ENCODE measurements at regions not wholly inside any gene's neighbourhood (a gene's known extent, or its start where the extent isn't known, plus 50 kb on each side); places are given as distances from the start of the nearest gene placed in this dataset.
A peak's percentile ranks its signal among the peaks of the same experiment; 100 is the strongest.

- Histone ChIP-seq H3K9ac (ENCODE audit: insufficient read depth in 1 of 2, low read depth in 2 of 2, low read length in 2 of 2) (no peak overlapping the region), H2AFZ (ENCODE audit: low read depth, low read length) (no peak overlapping the region), H4K20me1 (replicated peaks; ENCODE audit: control insufficient read depth, insufficient read depth, low read length) (no peaks in the 10 kb centered on the region), H3K9me3 (replicated peaks; ENCODE audit: control insufficient read depth, insufficient read depth, low read depth, low read length) (no peaks in the 10 kb centered on the region), H3K79me2 (ENCODE audit: control insufficient read depth, insufficient read depth, low read length) (no peaks in the 10 kb centered on the region), H3K27me3 (ENCODE audit: control insufficient read depth in 2 of 2, insufficient read depth in 2 of 2, low read length in 2 of 2) (no peaks in the 10 kb centered on the region), H3K4me2 (ENCODE audit: insufficient read depth, low read length) (no peak overlapping the region), H3K27ac (ENCODE audit: extremely low read depth, low read depth, low read length) (no peak overlapping the region), H3K9me1 (ENCODE audit: control insufficient read depth, insufficient read depth, low read length) (no peaks in the 10 kb centered on the region), H3K36me3 (ENCODE audit: control insufficient read depth, insufficient read depth, low read length) (no peaks in the 10 kb centered on the region), H3K4me1 (replicated peaks in 1 of 2; ENCODE audit: control insufficient read depth in 2 of 2, insufficient read depth in 2 of 2, low read length in 2 of 2) (no peaks in the 10 kb centered on the region), H3K4me3 (no peak overlapping the region)
- no TSS peak for BruUV-seq (replicated peaks)
- TF ChIP-seq CBFA2T3 (IDR thresholded peaks at IDR 0.05) (peak; percentile 34), ARID1B (IDR thresholded peaks at IDR 0.05) (peak; percentile 39; the same call in 1 of the 2 replicates), EP300 (IDR thresholded peaks at IDR 0.05; ENCODE audit: low read length) (peak; percentile 16; the same call in 1 of the 2 replicates), CBFA2T2 (conservative IDR thresholded peaks at IDR 0.05) (peak; percentile 32; the same call in 1 of the 2 replicates), POLR2A (conservative IDR thresholded peaks at IDR 0.05) (no peak), ZNF436 (CRISPR knock-in tag; IDR thresholded peaks at IDR 0.05) (no peak)
- DNase-seq (ENCODE audit: extremely low read depth in 1 of 4, low spot score in 3 of 4) (no peak), ATAC-seq (no peak), FAIRE-seq (no peak)
- POLR2A ChIA-PET: no interaction called here
- CTCF ChIA-PET (ENCODE audit: low intra/inter-chr PET ratio): no interaction called here
- WGBS (ENCODE audit: insufficient coverage, low coverage, missing lambda C conversion rate): 6% methylated on average over 3 of the region's 3 CpGs
- intact Hi-C loops (cut with micrococcal nuclease) (no loop called here), in situ Hi-C loops (cut with MboI) (no loop called here)
Measured at GRCh38 chr3:118557513-118557912, 477.1 kb downstream of the IGSF11 start.

- no TSS peak for BruUV-seq (replicated peaks)
- no peak overlapping the region for H2AFZ ChIP-seq (ENCODE audit: low read depth, low read length)
- 0% methylated on average over 1 of the region's 1 CpG for WGBS (ENCODE audit: insufficient coverage, low coverage, missing lambda C conversion rate)
- H3K36me3 ChIP-seq (ENCODE audit: control insufficient read depth, insufficient read depth, low read length): no peaks in the 10 kb centered on the region
- ChIA-PET CTCF (ENCODE audit: low intra/inter-chr PET ratio) (no interaction called here), POLR2A (no interaction called here)
- no peaks in the 10 kb centered on the region for H3K27me3 ChIP-seq (ENCODE audit: control insufficient read depth in 2 of 2, insufficient read depth in 2 of 2, low read length in 2 of 2)
- in situ Hi-C loops (cut with MboI) (no loop called here), intact Hi-C loops (cut with micrococcal nuclease) (no loop called here)
- no peaks in the 10 kb centered on the region for H3K9me1 ChIP-seq (ENCODE audit: control insufficient read depth, insufficient read depth, low read length)
- DNase-seq (ENCODE audit: extremely low read depth in 1 of 4, low spot score in 3 of 4) (no peak), FAIRE-seq (no peak), ATAC-seq (no peak)
- H3K4me3 ChIP-seq: no peak overlapping the region
- no peaks in the 10 kb centered on the region for H3K79me2 ChIP-seq (ENCODE audit: control insufficient read depth, insufficient read depth, low read length)
- no peak overlapping the region for H3K27ac ChIP-seq (ENCODE audit: extremely low read depth, low read depth, low read length)
- H3K4me2 ChIP-seq (ENCODE audit: insufficient read depth, low read length): no peak overlapping the region
- no peaks in the 10 kb centered on the region for H3K4me1 ChIP-seq (replicated peaks in 1 of 2; ENCODE audit: control insufficient read depth in 2 of 2, insufficient read depth in 2 of 2, low read length in 2 of 2)
- H3K9me3 ChIP-seq (replicated peaks; ENCODE audit: control insufficient read depth, insufficient read depth, low read depth, low read length): no peaks in the 10 kb centered on the region
- H4K20me1 ChIP-seq (replicated peaks; ENCODE audit: control insufficient read depth, insufficient read depth, low read length): no peaks in the 10 kb centered on the region
- no peak overlapping the region for H3K9ac ChIP-seq (ENCODE audit: insufficient read depth in 1 of 2, low read depth in 2 of 2, low read length in 2 of 2)
- TF ChIP-seq CHD7 (IDR thresholded peaks at IDR 0.05; ENCODE audit: low read depth, low read length): no peak
Measured at GRCh38 chr3:118559286-118559685, 475.4 kb downstream of the IGSF11 start.

Data from K562 (cell line).